Lower leg skin (tissue), 3 donors: ENCODE measurements at regions not wholly inside any gene's neighbourhood (a gene's known extent, or its start where the extent isn't known, plus 50 kb on each side); places are given as distances from the start of the nearest gene placed in this dataset.

Experiments used
- CTCF ChIP-seq, 3 donors: fragments of 450-650 bp; IDR thresholded peaks; one replicate each; pipeline ENCODE4 v1.5.1; 2016; ENCODE audit warnings: antibody characterized with exemption in 3 of 3, mild to moderate bottlenecking in 3 of 3, moderate library complexity in 2 of 3
- POLR2A ChIP-seq, 2 donors: fragments of 450-650 bp; IDR thresholded peaks; one replicate each; pipeline ENCODE4 v1.6.1; 2016 to 2017; ENCODE audit warnings: antibody characterized with exemption in 2 of 2, mild to moderate bottlenecking in 1 of 2, moderate library complexity in 1 of 2

- TF ChIP-seq CTCF (IDR thresholded peaks at IDR 0.05), result no peak
- no peak for TF ChIP-seq POLR2A (IDR thresholded peaks at IDR 0.05)
Observed at GRCh38 chr5:173691931-173692330, 75.5 kb upstream of the BOD1 start.
